ENCODE measurements at regions not wholly inside any gene's neighbourhood (a gene's known extent, or its start where the extent isn't known, plus 50 kb on each side); places are given as distances from the start of the nearest gene placed in this dataset.
A peak's percentile ranks its signal among the peaks of the same experiment; 100 is the strongest.
"Not testable (repeated sequence)": the region's sequence is repeated elsewhere in the genome, so short reads cannot be mapped to it uniquely, and the experiment has no call there.

GRCh38 chr12:88360343-88360742 is 218.2 kb downstream of the TMTC3 start:
- H3K36me3 ChIP-seq (ENCODE audit: control insufficient read depth, insufficient read depth, low read length) = no peaks in the 10 kb centered on the region
- H3K27me3 ChIP-seq (ENCODE audit: control insufficient read depth, insufficient read depth, low read length) = no peaks in the 10 kb centered on the region
- TF ChIP-seq CTCF (IDR thresholded peaks at IDR 0.05; ENCODE audit: insufficient read depth, low read length, severe bottlenecking) = no peak
- DNase-seq (ENCODE audit: low read depth) (no peak), FAIRE-seq (no peak)
- no peak overlapping the region for H3K4me3 ChIP-seq (ENCODE audit: low read depth, low read length)

- Histone ChIP-seq H3K27me3 (ENCODE audit: control insufficient read depth, insufficient read depth, low read length) (no peaks in the 10 kb centered on the region), H3K4me3 (ENCODE audit: low read depth, low read length) (no peak overlapping the region), H3K36me3 (ENCODE audit: control insufficient read depth, insufficient read depth, low read length) (no peaks in the 10 kb centered on the region)
- FAIRE-seq (no peak), DNase-seq (ENCODE audit: low read depth) (peak; percentile 61)
- no peak for TF ChIP-seq CTCF (IDR thresholded peaks at IDR 0.05; ENCODE audit: insufficient read depth, low read length, severe bottlenecking)
Observed at GRCh38 chr12:88361493-88361892, 218.8 kb downstream of the KITLG start.

DNA sequence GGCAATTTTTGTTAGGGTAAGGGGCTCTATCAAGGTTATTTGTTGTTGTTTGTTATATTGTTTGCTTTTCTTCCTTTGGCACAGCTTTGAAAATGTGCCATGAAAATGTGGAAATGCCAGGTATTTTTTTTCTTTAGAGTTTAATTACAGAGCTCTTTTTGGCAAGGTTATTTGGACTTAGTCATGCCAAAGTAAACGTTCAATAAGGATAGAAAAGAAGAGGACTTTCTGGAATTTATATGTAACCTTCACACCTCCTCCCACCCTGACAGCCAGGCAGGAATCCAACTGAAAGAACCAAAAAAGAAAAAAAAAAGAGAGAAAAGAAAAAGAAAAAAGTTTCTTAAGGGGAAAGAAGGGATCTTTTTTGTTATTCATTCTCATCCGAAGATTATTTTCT is 217.8 kb downstream of the KITLG start:
- no peak for TF ChIP-seq CTCF (IDR thresholded peaks at IDR 0.05; ENCODE audit: insufficient read depth, low read length, severe bottlenecking)
- peak; percentile 36 for DNase-seq (ENCODE audit: low read depth)
- Histone ChIP-seq H3K4me3 (ENCODE audit: low read depth, low read length) (no peak overlapping the region), H3K36me3 (ENCODE audit: control insufficient read depth, insufficient read depth, low read length) (no peaks in the 10 kb centered on the region), H3K27me3 (ENCODE audit: control insufficient read depth, insufficient read depth, low read length) (no peaks in the 10 kb centered on the region)
- no peak for FAIRE-seq

GRCh38 chr12:88365403-88365802 is 214.9 kb downstream of the KITLG start:
- Histone ChIP-seq H3K4me3 (ENCODE audit: low read depth, low read length) (no peak overlapping the region), H3K27me3 (ENCODE audit: control insufficient read depth, insufficient read depth, low read length) (no peaks in the 10 kb centered on the region), H3K36me3 (ENCODE audit: control insufficient read depth, insufficient read depth, low read length) (no peaks in the 10 kb centered on the region)
- DNase-seq (ENCODE audit: low read depth) (no peak), FAIRE-seq (no peak)
- TF ChIP-seq CTCF (IDR thresholded peaks at IDR 0.05; ENCODE audit: insufficient read depth, low read length, severe bottlenecking) = no peak

GRCh38 chr12:88366101-88366500 is 214.2 kb downstream of the KITLG start:
- H3K27me3 ChIP-seq (ENCODE audit: control insufficient read depth, insufficient read depth, low read length) = no peaks in the 10 kb centered on the region
- no peak for FAIRE-seq
- H3K4me3 ChIP-seq (ENCODE audit: low read depth, low read length) = no peak overlapping the region
- no peak for TF ChIP-seq CTCF (IDR thresholded peaks at IDR 0.05; ENCODE audit: insufficient read depth, low read length, severe bottlenecking)
- H3K36me3 ChIP-seq (ENCODE audit: control insufficient read depth, insufficient read depth, low read length) = no peaks in the 10 kb centered on the region
- no peak for DNase-seq (ENCODE audit: low read depth)

DNA sequence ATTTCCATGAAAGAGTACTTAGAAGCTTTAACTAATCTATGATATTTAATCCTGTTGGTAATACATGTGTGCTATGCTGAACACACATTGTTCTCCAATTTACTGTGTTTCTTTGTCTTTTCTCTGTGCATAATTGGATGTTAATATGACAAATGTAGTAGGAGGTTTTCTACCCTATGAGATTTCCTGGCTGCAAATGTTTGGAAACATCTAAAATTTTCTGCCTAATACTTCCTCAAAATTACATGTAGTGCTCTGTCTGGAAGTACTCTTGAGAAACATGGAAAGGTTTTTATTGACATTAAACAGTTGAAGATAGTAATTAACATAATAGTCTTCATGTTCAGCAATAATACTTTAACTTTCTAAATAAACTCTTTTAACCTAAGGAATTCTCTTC is 213.0 kb downstream of the KITLG start:
- FAIRE-seq = no peak
- Histone ChIP-seq H3K27me3 (ENCODE audit: control insufficient read depth, insufficient read depth, low read length) (no peaks in the 10 kb centered on the region), H3K36me3 (ENCODE audit: control insufficient read depth, insufficient read depth, low read length) (no peaks in the 10 kb centered on the region), H3K4me3 (ENCODE audit: low read depth, low read length) (no peak overlapping the region)
- no peak for DNase-seq (ENCODE audit: low read depth)
- TF ChIP-seq CTCF (IDR thresholded peaks at IDR 0.05; ENCODE audit: insufficient read depth, low read length, severe bottlenecking) = no peak

GRCh38 chr12:88368077-88368476 is 212.2 kb downstream of the KITLG start:
- FAIRE-seq = not testable (repeated sequence)

More at GRCh38 chr12:88368077-88368476, 212.2 kb downstream of the KITLG start:
- H3K4me3 ChIP-seq (ENCODE audit: low read depth, low read length); H3K27me3 ChIP-seq (ENCODE audit: control insufficient read depth, insufficient read depth, low read length); H3K36me3 ChIP-seq (ENCODE audit: control insufficient read depth, insufficient read depth, low read length); DNase-seq (ENCODE audit: low read depth): not testable (repeated sequence)

Measured in bronchial epithelial cell (primary cell).